B cell (primary cell): ENCODE measurements at regions not wholly inside any gene's neighbourhood (a gene's known extent, or its start where the extent isn't known, plus 50 kb on each side); places are given as distances from the start of the nearest gene placed in this dataset.

Source experiments
- ATAC-seq: fragments of 200-7000 bp; cut with Tn5 transposase; one replicate; pipeline ENCODE4 v1.10.0; 2021; ENCODE audit warnings: low read depth, mild to moderate bottlenecking, moderate number of reproducible peaks, moderate library complexity
- CTCF ChIA-PET: fragments of 350-600 bp; sonication (Branson Sonifier 250); formaldehyde crosslinking; loops from one replicate; lab custom pipeline; 2021; ENCODE audit warnings: antibody characterized with exemption, inconsistent platforms; lab: Charles Lee
- POLR2A ChIA-PET: fragments of 350-600 bp; sonication (Branson Sonifier 250); formaldehyde crosslinking; loops from one replicate; lab custom pipeline; 2021; ENCODE audit warnings: antibody characterized with exemption; lab: Charles Lee
- DNase-seq: peaks from one replicate; pipeline ENCODE4 v3.0.0; 2013
- H2AFZ ChIP-seq: 2 replicates; pipeline ENCODE4 v1.6.1; 2012; ENCODE audit warnings: mild to moderate bottlenecking, low read depth, low read length; ENCODE audit not compliant: insufficient read depth, poor library complexity, severe bottlenecking
- H3K27ac ChIP-seq, 2 donors: 1 replicate in 1 of 2; 2 replicates in 1 of 2; pipeline ENCODE4 v1.5.1; 2012 to 2013; ENCODE audit warnings: low read length in 2 of 2, mild to moderate bottlenecking in 2 of 2, moderate library complexity in 1 of 2
- H3K27me3 ChIP-seq, 4 experiments: fragments of 200-600 bp in 1 of 4; sonication (generic) in 1 of 4; replicated peaks in 1 of 4; 1 replicate in 2 of 4; 2 replicates in 2 of 4; pipeline versions ENCODE4 v1.6.1 to v1.7.0; 2013 to 2016; ENCODE audit warnings: low read length in 3 of 4, mild to moderate bottlenecking in 2 of 4, mixed read lengths in 1 of 4, moderate library complexity in 1 of 4; ENCODE audit not compliant: insufficient read depth in 4 of 4, control insufficient read depth in 3 of 4; ENCODE audit errors: control extremely low read depth in 1 of 4
- H3K36me3 ChIP-seq, 2 experiments: replicated peaks in 1 of 2; 1 replicate in 1 of 2; 2 replicates in 1 of 2; pipeline versions ENCODE4 v1.6.1 to v1.7.1; 2013; ENCODE audit warnings: low read length in 1 of 2; ENCODE audit not compliant: insufficient read depth in 2 of 2, control insufficient read depth in 1 of 2; ENCODE audit errors: control extremely low read depth in 1 of 2, extremely low read depth in 1 of 2
- H3K4me1 ChIP-seq, 2 donors: fragments of 200-600 bp in 1 of 2; sonication (generic) in 1 of 2; 1 replicate in 1 of 2; 2 replicates in 1 of 2; pipeline versions ENCODE4 v1.5.1 to v1.6.1; 2013 to 2017; ENCODE audit warnings: low read length in 2 of 2; ENCODE audit not compliant: control insufficient read depth in 2 of 2, insufficient read depth in 2 of 2
- H3K4me2 ChIP-seq: replicated peaks from 2 replicates; pipeline ENCODE3; 2012; ENCODE audit warnings: mild to moderate bottlenecking, low read depth, low read length; ENCODE audit not compliant: poor library complexity, severe bottlenecking
- H3K4me3 ChIP-seq, 5 experiments: fragments of 200-600 bp in 1 of 5; sonication (generic) in 1 of 5; 1 replicate in 3 of 5; 2 replicates in 2 of 5; pipeline versions ENCODE4 v1.5.1 to v1.7.0; 2011 to 2016; ENCODE audit warnings: low read length in 4 of 5, mild to moderate bottlenecking in 4 of 5, low read depth in 2 of 5, control low read depth in 1 of 5, moderate library complexity in 1 of 5; ENCODE audit not compliant: insufficient read depth in 1 of 5; ENCODE audit errors: control extremely low read depth in 1 of 5, extremely low read depth in 1 of 5
- H3K79me2 ChIP-seq: fragments of 200-600 bp; sonication (generic); one replicate; pipeline ENCODE4 v1.6.0; 2016; ENCODE audit warnings: low read length; ENCODE audit not compliant: control insufficient read depth, insufficient read depth
- H3K9ac ChIP-seq: fragments of 200-600 bp; sonication (generic); 2 replicates; pipeline ENCODE4 v1.6.1; 2017; ENCODE audit warnings: mild to moderate bottlenecking, low read length, moderate library complexity
- H3K9me3 ChIP-seq, 3 donors: one replicate each; pipeline versions ENCODE4 v1.6.1 to v1.7.1; 2013; ENCODE audit warnings: low read length in 2 of 3; ENCODE audit not compliant: control insufficient read depth in 2 of 3, insufficient read depth in 1 of 3; ENCODE audit errors: control extremely low read depth in 1 of 3
- H4K20me1 ChIP-seq: 2 replicates; pipeline ENCODE4 v1.6.0; 2012; ENCODE audit warnings: mild to moderate bottlenecking, low read length; ENCODE audit not compliant: insufficient read depth, control insufficient read depth, poor library complexity, severe bottlenecking
- H3K27ac Mint-ChIP-seq: one replicate; pipeline ENCODE4 v1.8.0; 2021; ENCODE audit warnings: mixed read lengths
- H3K27me3 Mint-ChIP-seq: one replicate; pipeline ENCODE4 v1.8.0; 2021; ENCODE audit warnings: mixed read lengths
- H3K4me1 Mint-ChIP-seq: one replicate; pipeline ENCODE4 v1.8.0; 2021; ENCODE audit warnings: mixed read lengths
- H3K4me3 Mint-ChIP-seq: one replicate; pipeline ENCODE4 v1.8.0; 2021; ENCODE audit warnings: mixed read lengths
- H3K9me3 Mint-ChIP-seq: one replicate; pipeline ENCODE4 v1.8.0; 2022; ENCODE audit warnings: mixed read lengths; ENCODE audit not compliant: insufficient read depth
- CTCF ChIP-seq: fragments of 200-600 bp; IDR thresholded peaks from one replicate; pipeline ENCODE4 v1.8.0; 2022; ENCODE audit warnings: antibody characterized with exemption, mild to moderate bottlenecking
- EZH2 ChIP-seq: IDR thresholded peaks from 2 replicates; pipeline ENCODE4 v1.6.1; 2012; ENCODE audit warnings: borderline replicate concordance, low read depth, mild to moderate bottlenecking, moderate library complexity, low read length; ENCODE audit not compliant: insufficient read depth, poor library complexity, severe bottlenecking
- WGBS: methylation state at CpG from one replicate; pipeline ENCODE4 v1.1.5; 2013; ENCODE audit warnings: missing lambda C conversion rate; ENCODE audit not compliant: insufficient coverage; 5-methylcytosine and 5-hydroxymethylcytosine counted together
- intact Hi-C: fragments of 100-400 bp; cut with micrococcal nuclease; formaldehyde crosslinking; loops from one replicate; pipeline ENCODE4 v1.10.0; 2022

- Histone ChIP-seq H3K27ac (no peak overlapping the region), H3K36me3 (no peaks in the 10 kb centered on the region), H4K20me1 (no peaks in the 10 kb centered on the region), H3K9ac (no peak overlapping the region), H3K4me2 (no peak overlapping the region), H3K4me1 (no peaks in the 10 kb centered on the region), H3K4me3 (no peak overlapping the region), H3K9me3 (no peaks in the 10 kb centered on the region), H3K27me3 (no peaks in the 10 kb centered on the region), H3K79me2 (no peaks in the 10 kb centered on the region), H2AFZ (no peak overlapping the region)
- no peak overlapping the region for H3K4me3 Mint-ChIP-seq
- no peak for DNase-seq
- CTCF ChIA-PET = no interaction called here
- H3K4me1 Mint-ChIP-seq = no peaks in the 10 kb centered on the region
- ATAC-seq = no peak
- no peak overlapping the region for H3K27ac Mint-ChIP-seq
- WGBS = no CpG with 5 or more reads among the region's 2 CpGs
- TF ChIP-seq EZH2 = no peak
- no peak for TF ChIP-seq CTCF
- intact Hi-C loops = no loop called here
- H3K27me3 Mint-ChIP-seq = peaks cover 15% of the 10 kb centered on the region
- no peaks in the 10 kb centered on the region for H3K9me3 Mint-ChIP-seq
- POLR2A ChIA-PET = no interaction called here
These were observed 220.1 kb downstream of the IRS1 start for GRCh38 chr2:226579519-226579918.

- ChIA-PET CTCF (no interaction called here), POLR2A (no interaction called here)
- no CpG with 5 or more reads among the region's 1 CpG for WGBS
These were observed 220.7 kb downstream of the IRS1 start for GRCh38 chr2:226578879-226579278.

More at GRCh38 chr2:226578879-226579278, 220.7 kb downstream of the IRS1 start:
- no peak overlapping the region for H3K27ac Mint-ChIP-seq
- DNase-seq (no peak), ATAC-seq (no peak)
- H3K4me1 ChIP-seq = no peaks in the 10 kb centered on the region
- no peak overlapping the region for H3K4me3 ChIP-seq
- no peak overlapping the region for H3K9ac ChIP-seq
- no peaks in the 10 kb centered on the region for H3K4me1 Mint-ChIP-seq
- intact Hi-C loops = no loop called here
- no peak overlapping the region for H3K4me3 Mint-ChIP-seq
- H3K79me2 ChIP-seq = no peaks in the 10 kb centered on the region
- H3K27me3 Mint-ChIP-seq = peaks cover 15% of the 10 kb centered on the region
- no peaks in the 10 kb centered on the region for H3K27me3 ChIP-seq
- no peaks in the 10 kb centered on the region for H3K9me3 Mint-ChIP-seq
- no peak overlapping the region for H3K4me2 ChIP-seq
- no peak overlapping the region for H3K27ac ChIP-seq
- H3K36me3 ChIP-seq = no peaks in the 10 kb centered on the region
- no peak overlapping the region for H2AFZ ChIP-seq
- no peaks in the 10 kb centered on the region for H3K9me3 ChIP-seq
- no peaks in the 10 kb centered on the region for H4K20me1 ChIP-seq
- no peak for TF ChIP-seq EZH2
- TF ChIP-seq CTCF = no peak
